ENCODE measurements at regions not wholly inside any gene's neighbourhood (a gene's known extent, or its start where the extent isn't known, plus 50 kb on each side); places are given as distances from the start of the nearest gene placed in this dataset.

DNA sequence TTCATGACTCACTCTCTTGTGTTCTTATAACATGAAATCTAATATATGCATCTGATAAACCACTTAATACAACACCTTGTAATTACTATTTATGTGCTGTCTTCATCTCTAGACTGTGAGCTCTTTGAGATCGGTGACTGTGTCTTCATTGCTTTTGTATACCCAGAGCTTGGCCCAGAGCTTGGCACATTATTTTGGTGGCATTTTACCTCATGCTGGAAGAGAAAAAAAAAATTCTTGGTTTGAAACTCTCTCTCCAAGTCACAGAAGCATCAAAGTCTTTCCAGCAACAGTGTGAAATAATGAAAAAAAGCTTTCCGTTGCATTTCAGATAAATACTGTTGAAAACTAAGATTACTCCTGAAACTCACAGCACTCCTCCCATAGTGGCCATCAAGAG is 451.6 kb downstream of the NUF2 start:
- TF ChIP-seq, protein P1, sequence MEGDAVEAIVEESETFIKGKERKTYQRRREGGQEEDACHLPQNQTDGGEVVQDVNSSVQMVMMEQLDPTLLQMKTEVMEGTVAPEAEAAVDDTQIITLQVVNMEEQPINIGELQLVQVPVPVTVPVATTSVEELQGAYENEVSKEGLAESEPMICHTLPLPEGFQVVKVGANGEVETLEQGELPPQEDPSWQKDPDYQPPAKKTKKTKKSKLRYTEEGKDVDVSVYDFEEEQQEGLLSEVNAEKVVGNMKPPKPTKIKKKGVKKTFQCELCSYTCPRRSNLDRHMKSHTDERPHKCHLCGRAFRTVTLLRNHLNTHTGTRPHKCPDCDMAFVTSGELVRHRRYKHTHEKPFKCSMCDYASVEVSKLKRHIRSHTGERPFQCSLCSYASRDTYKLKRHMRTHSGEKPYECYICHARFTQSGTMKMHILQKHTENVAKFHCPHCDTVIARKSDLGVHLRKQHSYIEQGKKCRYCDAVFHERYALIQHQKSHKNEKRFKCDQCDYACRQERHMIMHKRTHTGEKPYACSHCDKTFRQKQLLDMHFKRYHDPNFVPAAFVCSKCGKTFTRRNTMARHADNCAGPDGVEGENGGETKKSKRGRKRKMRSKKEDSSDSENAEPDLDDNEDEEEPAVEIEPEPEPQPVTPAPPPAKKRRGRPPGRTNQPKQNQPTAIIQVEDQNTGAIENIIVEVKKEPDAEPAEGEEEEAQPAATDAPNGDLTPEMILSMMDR (IDR thresholded peaks at IDR 0.05): no peak
- Mint-ChIP-seq H3K4me3 (ENCODE audit: unreplicated experiment) (no peak overlapping the region), H3K27ac (ENCODE audit: unreplicated experiment) (no peak overlapping the region), H3K27me3 (ENCODE audit: unreplicated experiment) (no peaks in the 10 kb centered on the region), H3K9me3 (ENCODE audit: unreplicated experiment) (peaks cover 7% of the 10 kb centered on the region), H3K36me3 (ENCODE audit: unreplicated experiment) (no peaks in the 10 kb centered on the region), H3K4me1 (ENCODE audit: unreplicated experiment) (no peaks in the 10 kb centered on the region)
- DNase-seq (ENCODE audit: extremely low spot score, unreplicated experiment): no peak

DNA sequence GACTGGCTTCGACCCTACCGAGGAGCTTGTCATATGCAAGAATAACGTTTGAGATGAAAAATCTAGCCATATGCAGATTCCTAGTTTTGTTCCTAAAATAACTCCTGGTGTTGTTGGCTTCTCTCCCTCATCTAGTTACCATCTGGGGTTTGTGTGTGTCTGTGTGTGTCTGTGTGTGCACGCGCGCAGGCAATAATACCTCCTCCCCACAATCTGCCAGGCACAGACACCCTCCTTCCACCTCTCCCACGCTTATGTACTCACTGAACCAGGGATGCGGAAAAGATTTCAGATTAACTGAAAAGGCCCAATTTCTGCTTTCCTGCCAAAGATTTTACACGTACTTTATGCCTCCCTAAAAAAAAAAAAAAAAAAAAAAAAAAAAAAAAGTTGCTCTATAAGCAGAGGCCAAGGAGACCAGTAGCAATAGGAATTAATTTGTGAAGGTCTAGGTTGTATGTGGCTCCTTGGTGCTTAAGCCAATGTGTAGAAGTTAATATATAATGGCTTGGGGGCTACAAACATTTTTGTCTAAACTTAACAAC is 452.7 kb downstream of the NUF2 start:
- H3K27me3 Mint-ChIP-seq (ENCODE audit: unreplicated experiment): no peaks in the 10 kb centered on the region
- H3K36me3 Mint-ChIP-seq (ENCODE audit: unreplicated experiment): no peaks in the 10 kb centered on the region
- no peak overlapping the region for H3K4me3 Mint-ChIP-seq (ENCODE audit: unreplicated experiment)
- TF ChIP-seq, protein P1 (IDR thresholded peaks at IDR 0.05): no peak
- no peaks in the 10 kb centered on the region for H3K4me1 Mint-ChIP-seq (ENCODE audit: unreplicated experiment)
- DNase-seq (ENCODE audit: extremely low spot score, unreplicated experiment): no peak
- no peak overlapping the region for H3K27ac Mint-ChIP-seq (ENCODE audit: unreplicated experiment)
- peaks cover 9% of the 10 kb centered on the region for H3K9me3 Mint-ChIP-seq (ENCODE audit: unreplicated experiment)

DNA sequence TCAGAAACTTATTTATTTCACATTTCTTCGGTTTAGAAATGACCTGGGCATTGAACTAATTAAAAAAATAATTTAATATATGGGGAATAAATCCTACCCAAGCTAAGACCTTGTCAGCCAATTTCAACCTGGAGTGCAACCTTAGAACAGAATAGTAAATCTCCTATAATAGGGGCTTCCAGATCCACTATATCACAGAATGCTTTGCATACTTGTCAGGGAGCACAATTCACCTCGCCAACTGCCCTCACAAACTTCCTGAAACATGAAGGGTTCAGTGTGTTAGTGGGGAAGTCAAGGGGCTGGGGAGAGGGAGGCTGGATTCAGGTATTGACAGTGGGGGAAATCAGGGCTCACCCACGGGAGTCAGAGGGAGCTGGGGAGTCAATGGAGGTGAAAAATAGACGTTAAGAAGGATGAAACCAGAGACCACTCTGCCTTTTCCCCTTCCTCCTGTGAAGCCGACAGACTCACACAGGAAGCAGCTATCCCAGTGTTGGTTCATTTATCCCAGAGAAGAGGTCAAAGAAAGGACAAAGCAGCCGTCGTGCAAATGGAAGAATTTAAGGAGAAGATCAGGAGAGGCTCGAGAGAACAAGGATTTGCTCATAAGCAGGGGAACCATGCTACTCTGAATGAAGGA is 453.3 kb downstream of the NUF2 start:
- no peaks in the 10 kb centered on the region for H3K36me3 Mint-ChIP-seq (ENCODE audit: unreplicated experiment)
- no peak overlapping the region for H3K4me3 Mint-ChIP-seq (ENCODE audit: unreplicated experiment)
- no peaks in the 10 kb centered on the region for H3K27me3 Mint-ChIP-seq (ENCODE audit: unreplicated experiment)
- H3K27ac Mint-ChIP-seq (ENCODE audit: unreplicated experiment): no peak overlapping the region
- no peaks in the 10 kb centered on the region for H3K4me1 Mint-ChIP-seq (ENCODE audit: unreplicated experiment)
- no peak for DNase-seq (ENCODE audit: extremely low spot score, unreplicated experiment)
- TF ChIP-seq, protein P1 (IDR thresholded peaks at IDR 0.05): no peak
- peaks cover 9% of the 10 kb centered on the region for H3K9me3 Mint-ChIP-seq (ENCODE audit: unreplicated experiment)

DNA sequence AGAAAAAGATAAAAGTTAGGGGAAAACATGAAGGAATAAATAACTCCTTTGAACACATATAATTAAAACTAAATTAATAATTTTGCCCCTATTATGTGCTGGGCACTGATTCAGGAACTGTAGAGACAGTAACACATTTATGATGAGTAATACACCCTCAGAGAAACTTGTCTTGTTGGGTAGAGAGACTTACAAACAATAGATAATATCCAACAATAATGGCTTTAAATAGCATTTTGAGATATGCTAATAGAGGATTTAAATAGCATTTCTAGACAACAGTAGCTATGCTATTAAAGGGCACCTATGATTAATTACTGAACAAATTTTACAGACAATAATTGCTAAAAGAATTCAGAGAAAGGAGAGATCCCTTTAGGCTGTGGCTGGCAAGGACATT is 455.5 kb downstream of the NUF2 start:
- Mint-ChIP-seq H3K9me3 (ENCODE audit: unreplicated experiment) (peaks cover 15% of the 10 kb centered on the region), H3K27me3 (ENCODE audit: unreplicated experiment) (no peaks in the 10 kb centered on the region), H3K4me1 (ENCODE audit: unreplicated experiment) (no peaks in the 10 kb centered on the region), H3K27ac (ENCODE audit: unreplicated experiment) (no peak overlapping the region), H3K4me3 (ENCODE audit: unreplicated experiment) (no peak overlapping the region), H3K36me3 (ENCODE audit: unreplicated experiment) (no peaks in the 10 kb centered on the region)
- no peak for DNase-seq (ENCODE audit: extremely low spot score, unreplicated experiment)
- TF ChIP-seq, protein P1 (IDR thresholded peaks at IDR 0.05): no peak

DNA sequence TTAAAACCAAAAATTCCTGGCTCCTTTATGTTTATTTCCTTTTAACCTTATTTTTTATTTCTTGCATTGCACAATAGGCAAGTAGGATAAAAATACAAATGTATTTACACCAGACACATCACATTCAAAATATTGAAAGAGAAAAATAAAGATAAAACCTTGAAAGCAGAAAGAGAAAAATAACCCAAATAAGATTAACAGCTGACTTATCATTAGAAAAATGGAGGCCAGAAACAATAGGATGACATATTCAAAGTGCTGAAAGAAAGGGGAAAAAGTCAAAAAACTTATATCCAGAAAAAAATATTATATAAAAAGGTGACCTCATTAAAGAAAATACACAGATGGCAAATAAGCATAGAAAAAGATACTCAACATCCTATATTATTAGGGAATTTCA is 459.4 kb downstream of the NUF2 start:
- H3K36me3 Mint-ChIP-seq (ENCODE audit: unreplicated experiment): no peaks in the 10 kb centered on the region
- no peaks in the 10 kb centered on the region for H3K27me3 Mint-ChIP-seq (ENCODE audit: unreplicated experiment)
- no peak for DNase-seq (ENCODE audit: extremely low spot score, unreplicated experiment)
- no peak overlapping the region for H3K4me3 Mint-ChIP-seq (ENCODE audit: unreplicated experiment)
- H3K27ac Mint-ChIP-seq (ENCODE audit: unreplicated experiment): no peak overlapping the region
- TF ChIP-seq, protein P1 (IDR thresholded peaks at IDR 0.05): no peak
- H3K9me3 Mint-ChIP-seq (ENCODE audit: unreplicated experiment): peaks cover 15% of the 10 kb centered on the region
- H3K4me1 Mint-ChIP-seq (ENCODE audit: unreplicated experiment): no peaks in the 10 kb centered on the region
